Fibroblast of skin of right biceps (primary cell): ENCODE measurements at regions not wholly inside any gene's neighbourhood (a gene's known extent, or its start where the extent isn't known, plus 50 kb on each side); places are given as distances from the start of the nearest gene placed in this dataset.
"Not testable (repeated sequence)": the region's sequence is repeated elsewhere in the genome, so short reads cannot be mapped to it uniquely, and the experiment has no call there.

Experiments
- DNase-seq: peaks from one replicate; pipeline ENCODE4 v3.0.0-alpha.2; 2013

DNA sequence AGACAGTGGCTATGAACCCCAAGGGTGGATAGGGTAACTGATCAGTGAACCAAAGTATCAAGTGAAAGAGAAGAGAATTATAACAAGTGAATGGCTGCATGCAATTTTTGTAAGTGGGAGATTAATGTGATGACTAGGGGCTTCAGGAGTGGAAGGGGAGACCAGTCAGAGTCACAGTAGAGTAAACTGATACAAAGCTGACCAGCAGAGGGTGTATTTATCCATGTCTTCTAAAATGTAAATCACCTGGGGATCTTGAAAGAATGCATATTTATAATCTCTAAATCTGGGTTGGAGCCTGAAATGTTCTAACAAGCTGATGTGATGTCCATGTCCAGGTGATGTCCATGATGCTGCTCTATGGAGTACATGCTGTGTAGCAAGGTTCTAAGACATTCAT, 1351.3 kb upstream of the CHAC2 start:
- no peak for DNase-seq

DNA sequence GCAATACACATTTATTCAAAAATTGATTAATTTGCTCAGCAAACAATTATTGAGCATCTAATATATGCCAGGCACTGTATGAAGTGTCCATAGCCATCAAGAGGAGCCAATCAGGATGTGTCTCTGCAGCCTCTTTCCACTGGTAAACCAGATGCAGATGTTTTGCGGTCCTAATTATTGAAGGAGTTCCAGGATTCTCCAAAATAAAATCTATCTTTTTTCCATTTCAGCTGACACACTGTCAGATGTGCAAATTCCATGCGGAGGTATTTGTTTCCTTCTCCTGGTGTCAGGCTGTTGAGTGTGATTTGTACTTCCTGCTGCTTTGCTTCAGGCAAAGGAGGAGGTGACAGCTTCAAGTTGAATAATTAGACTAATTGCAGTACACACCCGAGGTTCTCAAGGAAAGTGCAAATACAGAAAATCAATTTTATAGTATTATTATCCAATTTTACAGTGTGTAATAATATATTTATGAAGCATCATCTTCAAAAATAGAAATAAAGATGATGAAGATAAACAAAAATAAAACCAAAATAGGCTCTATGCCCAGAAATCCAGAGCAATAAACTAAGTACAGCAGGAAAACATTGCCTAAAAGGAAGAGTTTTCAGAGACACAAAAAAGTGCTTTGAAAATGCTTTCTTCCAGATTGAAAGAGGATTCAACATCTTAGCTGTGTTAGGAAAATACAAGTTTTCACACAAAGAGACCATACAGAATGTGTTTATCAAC, 1352.9 kb upstream of the CHAC2 start:
- peak; percentile 20 for DNase-seq

- not testable (repeated sequence) for DNase-seq
These were observed 1358.1 kb upstream of the CHAC2 start for GRCh38 chr2:52409308-52410118.

DNA sequence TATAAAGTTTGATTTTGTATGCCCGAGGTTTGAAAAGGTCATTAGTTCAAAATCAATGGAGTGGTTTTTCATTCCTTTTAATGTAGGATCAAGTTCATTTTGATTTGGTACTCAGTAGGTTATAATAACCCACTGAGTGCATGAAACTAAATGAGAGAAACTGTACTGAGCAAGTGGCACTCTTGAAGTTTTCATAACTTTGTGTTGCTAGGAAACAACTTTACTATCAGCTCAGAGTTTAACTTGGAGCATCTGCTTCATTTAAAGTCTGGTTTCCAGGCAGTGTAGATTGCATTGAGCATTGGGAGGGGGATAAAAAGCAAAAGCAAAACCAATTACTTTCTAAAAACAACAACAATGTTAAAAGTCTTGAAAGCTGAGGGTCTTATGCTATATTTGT, 1361.6 kb upstream of the CHAC2 start:
- DNase-seq = no peak

DNA sequence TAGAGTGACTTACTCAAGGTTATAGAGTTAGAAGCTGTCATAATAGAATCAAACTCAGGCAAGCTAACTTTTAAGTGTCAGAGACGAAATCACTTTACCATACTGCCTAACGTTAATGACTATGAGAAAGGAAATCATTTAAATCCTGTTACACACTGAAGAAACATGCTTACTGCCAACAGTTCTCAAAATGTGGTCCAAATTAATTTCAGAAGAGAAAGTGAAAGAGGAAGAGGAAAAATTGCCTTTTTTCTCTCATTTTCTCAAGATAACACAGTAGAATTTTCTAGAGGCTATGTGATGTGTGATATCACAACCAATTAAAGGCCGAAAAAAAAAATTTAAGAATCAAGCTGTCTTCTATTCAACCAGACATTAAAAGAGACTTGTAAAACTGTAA, 1362.7 kb upstream of the CHAC2 start:
- DNase-seq = no peak

DNA sequence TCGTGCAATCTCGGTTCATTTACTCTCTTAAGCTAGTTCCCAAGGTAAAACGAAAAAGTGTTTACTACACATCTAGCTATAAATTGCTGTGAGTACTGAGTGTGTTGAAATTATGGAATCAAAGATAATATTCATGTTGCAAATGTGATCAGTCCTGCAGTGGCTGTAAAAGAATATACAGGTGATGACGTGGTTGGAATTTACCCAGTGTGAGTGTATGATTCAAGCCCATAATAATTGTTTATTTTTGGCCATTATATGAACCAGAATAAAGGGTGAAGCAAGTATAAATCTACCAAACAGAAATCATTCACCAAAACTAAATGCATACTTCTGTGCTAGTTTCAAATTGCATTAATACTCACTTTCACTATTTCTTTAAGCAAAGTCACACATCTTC, 1363.6 kb upstream of the CHAC2 start:
- no peak for DNase-seq

DNA sequence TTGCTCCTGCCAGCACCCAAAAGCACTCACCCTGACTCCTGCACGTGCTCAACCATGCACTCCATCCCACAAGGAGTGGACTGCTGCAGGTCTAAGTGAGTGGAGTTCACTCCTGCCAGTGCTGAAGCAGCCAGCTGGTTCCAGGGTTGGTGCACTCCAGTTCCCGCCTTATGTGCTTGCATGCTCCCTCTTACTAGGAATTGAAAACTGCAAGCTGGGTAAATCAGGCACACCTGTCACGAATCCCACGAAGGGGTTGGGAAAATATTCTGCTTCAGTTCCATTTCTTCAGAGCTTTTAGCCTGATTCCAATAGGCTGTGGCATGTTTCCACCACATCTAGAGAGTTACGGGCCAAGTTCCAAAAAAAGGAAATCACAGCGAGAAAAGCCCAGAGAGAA, 1365.5 kb upstream of the CHAC2 start:
- DNase-seq = no peak

- no peak for DNase-seq
These were observed 1364.9 kb upstream of the NRXN1 start for GRCh38 chr2:52396836-52397235.

DNA sequence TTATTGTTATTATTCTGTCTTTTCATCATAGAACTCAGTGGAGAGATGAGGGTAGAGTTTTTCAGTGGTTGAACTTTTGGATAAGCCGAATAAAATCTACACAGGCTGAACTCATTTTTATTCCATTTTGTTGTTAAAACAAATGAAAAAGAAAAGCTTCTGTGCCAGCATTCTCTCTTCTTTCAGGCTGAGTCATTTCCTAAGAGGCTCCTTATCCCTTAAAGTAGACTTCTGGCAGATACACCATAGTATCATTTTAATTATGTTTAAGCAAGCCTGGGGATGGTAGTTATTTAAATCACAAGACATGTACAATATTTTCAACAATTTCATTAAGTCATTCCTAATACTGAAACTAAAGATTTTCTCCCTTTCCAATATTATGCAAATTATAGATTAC, 1364.0 kb upstream of the NRXN1 start:
- peak; percentile 29 for DNase-seq

DNA sequence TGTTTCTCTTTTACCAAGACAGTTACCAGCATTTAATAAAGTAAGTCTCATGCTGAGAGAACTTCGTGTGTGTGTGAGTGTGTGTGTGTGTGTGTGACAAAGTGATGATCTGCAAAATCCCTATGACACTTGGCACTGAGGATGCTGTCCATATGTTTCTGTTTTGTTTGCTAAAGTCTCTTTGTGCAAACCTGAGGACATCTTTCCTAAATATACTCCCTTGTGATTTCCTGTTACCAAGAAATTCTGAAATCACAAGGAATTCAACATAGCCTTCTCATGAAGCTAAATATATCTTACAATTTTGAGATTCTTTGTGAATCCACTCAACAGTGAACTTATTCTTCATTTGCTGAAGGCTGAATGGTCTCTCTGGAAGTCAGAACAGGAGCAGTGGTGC, 1359.7 kb upstream of the NRXN1 start:
- DNase-seq = peak; percentile 27

- DNase-seq = peak; percentile 66
These were observed 1358.7 kb upstream of the NRXN1 start for GRCh38 chr2:52390651-52391050.

GRCh38 chr2:52387937-52388590, 1356.1 kb upstream of the NRXN1 start:
- no peak for DNase-seq

DNA sequence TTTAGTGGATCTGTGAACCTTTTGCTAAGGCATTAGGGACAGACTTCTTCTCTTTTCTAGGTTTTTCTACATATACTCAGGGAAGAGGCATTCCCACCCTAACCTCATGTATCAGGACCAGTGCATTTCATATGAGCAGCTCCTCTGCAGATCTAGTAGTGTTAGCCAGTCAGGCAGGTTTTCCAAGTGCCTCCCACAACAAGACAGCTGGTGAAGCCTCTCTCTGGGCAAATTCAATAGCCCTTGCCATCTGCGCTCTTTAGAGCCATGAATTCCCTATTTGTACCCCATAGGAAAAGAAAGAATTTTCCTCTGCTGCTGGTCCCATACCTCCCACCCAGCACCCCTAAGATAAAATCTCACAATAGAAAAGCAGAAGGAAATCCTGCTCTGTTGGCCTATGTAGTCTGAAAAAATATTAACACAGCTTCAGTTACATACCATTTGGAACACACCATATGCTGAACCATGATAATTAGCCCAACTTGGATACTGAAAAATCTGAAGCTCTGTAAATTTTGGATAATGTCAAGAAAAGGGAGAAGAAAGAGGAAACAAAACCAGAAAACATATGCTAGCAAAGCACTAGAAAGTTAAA, 1354.6 kb upstream of the NRXN1 start:
- DNase-seq = no peak

GRCh38 chr2:52383541-52383940, 1351.6 kb upstream of the NRXN1 start:
- no peak for DNase-seq

- DNase-seq = no peak
These were observed 1337.2 kb upstream of the NRXN1 start for GRCh38 chr2:52369178-52369577.

GRCh38 chr2:52368141-52368540, 1336.2 kb upstream of the NRXN1 start:
- no peak for DNase-seq

GRCh38 chr2:52365946-52366345, 1334.0 kb upstream of the NRXN1 start:
- DNase-seq = no peak

- DNase-seq = no peak
These were observed 1324.6 kb upstream of the NRXN1 start for GRCh38 chr2:52356556-52356955.

- DNase-seq = no peak
These were observed 1315.4 kb upstream of the NRXN1 start for GRCh38 chr2:52347292-52347691.

GRCh38 chr2:52345676-52346075, 1313.7 kb upstream of the NRXN1 start:
- no peak for DNase-seq

- no peak for DNase-seq
These were observed 1313.2 kb upstream of the NRXN1 start for GRCh38 chr2:52345082-52345481.

- DNase-seq = no peak
These were observed 1311.9 kb upstream of the NRXN1 start for GRCh38 chr2:52343706-52344266.

DNA sequence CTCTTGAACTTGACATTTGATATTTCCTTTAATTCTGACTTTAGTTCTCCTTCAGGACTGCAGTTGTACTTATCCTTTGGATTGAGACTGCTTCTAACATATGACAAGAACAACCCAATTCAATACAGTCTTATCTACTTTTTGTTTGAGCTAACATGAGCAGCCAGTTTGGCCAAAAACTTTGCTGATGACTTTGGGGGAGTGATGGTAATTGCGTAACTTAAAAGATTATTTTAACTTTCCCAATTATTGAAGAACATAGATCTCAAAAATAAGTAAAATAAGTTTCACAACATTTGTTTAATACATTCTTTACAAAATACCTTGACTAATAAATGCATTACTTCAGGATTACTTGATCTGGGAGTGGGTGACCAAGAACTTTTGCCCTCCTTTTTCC, 1311.1 kb upstream of the NRXN1 start:
- no peak for DNase-seq
